Endometrial microvascular endothelial cells (primary cell): ENCODE measurements at regions not wholly inside any gene's neighbourhood (a gene's known extent, or its start where the extent isn't known, plus 50 kb on each side); places are given as distances from the start of the nearest gene placed in this dataset.

Experiments used
- in situ Hi-C: cut with HindIII; loops from 2 replicates; pipeline ENCODE4 v1.10.0; 2017; ENCODE audit warnings: low sequenced_read_pairs, low pct_unique_long_range_greater_than_20kb; ENCODE audit errors: inconsistent ontology term

DNA sequence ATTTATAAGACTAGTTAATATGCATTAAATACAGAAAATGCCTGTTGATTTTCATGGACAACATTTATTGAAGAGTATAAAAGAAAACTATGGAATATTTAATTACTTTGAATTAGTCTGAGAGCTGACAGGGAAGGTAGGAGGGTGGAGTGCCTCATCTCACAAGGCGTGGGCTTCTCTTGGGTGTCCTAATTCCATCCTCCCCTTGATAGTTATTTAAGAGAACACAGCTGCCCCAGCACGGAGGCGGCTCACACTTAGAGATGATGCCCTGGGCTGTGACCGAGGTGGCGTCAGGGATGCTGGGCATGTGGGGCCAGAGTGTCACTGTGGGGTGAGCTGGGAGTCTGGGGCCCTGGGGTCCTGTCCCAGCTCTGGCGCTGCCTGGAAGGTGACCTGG is 493.0 kb downstream of the PTPRU start:
- in situ Hi-C loops: no loop called here

DNA sequence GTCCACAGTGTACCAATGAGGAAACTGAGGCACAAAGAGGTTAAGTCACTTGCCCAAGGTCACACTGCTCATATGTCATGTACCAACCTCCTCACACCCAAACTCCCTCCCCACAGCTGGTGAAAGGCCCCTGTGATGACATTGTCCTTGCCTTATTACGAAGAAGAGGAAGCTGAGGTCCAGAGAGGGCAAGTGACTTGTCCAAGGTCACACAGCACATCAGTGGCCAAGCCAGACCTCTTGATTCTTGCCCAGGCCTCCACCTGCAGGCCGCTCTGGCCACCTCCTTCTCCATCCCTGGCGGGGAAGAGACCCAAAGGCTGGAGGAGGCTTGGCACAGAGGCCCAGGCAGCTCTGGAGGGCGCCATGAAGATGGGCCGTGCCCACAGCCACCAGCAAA is 492.4 kb downstream of the PTPRU start:
- in situ Hi-C loops: no loop called here

GRCh38 chr1:29725262-29725661 is 488.9 kb downstream of the PTPRU start:
- in situ Hi-C loops: no loop called here

GRCh38 chr1:29722598-29722997 is 486.3 kb downstream of the PTPRU start:
- in situ Hi-C loops: no loop called here

DNA sequence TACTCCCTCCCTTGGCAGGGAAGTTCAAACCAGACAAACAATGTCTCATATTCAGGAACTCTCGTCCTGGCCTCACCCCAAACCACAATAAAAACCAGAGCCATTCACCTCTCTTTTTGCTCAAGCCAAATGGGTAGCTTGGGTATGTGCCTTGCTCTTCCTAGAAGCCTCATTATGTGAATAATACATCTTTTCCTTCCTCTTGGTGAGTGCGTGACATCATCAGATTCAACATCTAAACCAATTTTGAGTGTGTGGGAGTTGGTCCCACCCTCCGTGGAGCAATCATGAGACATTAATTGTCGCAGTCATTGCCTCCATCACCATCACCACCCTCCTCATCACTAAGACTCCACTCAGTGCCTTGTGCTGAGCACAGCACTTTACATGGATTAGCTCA is 482.9 kb downstream of the PTPRU start:
- in situ Hi-C loops: no loop called here

GRCh38 chr1:29718791-29719190 is 482.5 kb downstream of the PTPRU start:
- in situ Hi-C loops: no loop called here

GRCh38 chr1:29716306-29716705 is 480.0 kb downstream of the PTPRU start:
- in situ Hi-C loops: no loop called here

- in situ Hi-C loops: no loop called here
These were observed 477.5 kb downstream of the PTPRU start for GRCh38 chr1:29713857-29714256.

GRCh38 chr1:29712801-29713200 is 476.5 kb downstream of the PTPRU start:
- in situ Hi-C loops: no loop called here

- in situ Hi-C loops: no loop called here
These were observed 475.9 kb downstream of the PTPRU start for GRCh38 chr1:29712284-29712651.

DNA sequence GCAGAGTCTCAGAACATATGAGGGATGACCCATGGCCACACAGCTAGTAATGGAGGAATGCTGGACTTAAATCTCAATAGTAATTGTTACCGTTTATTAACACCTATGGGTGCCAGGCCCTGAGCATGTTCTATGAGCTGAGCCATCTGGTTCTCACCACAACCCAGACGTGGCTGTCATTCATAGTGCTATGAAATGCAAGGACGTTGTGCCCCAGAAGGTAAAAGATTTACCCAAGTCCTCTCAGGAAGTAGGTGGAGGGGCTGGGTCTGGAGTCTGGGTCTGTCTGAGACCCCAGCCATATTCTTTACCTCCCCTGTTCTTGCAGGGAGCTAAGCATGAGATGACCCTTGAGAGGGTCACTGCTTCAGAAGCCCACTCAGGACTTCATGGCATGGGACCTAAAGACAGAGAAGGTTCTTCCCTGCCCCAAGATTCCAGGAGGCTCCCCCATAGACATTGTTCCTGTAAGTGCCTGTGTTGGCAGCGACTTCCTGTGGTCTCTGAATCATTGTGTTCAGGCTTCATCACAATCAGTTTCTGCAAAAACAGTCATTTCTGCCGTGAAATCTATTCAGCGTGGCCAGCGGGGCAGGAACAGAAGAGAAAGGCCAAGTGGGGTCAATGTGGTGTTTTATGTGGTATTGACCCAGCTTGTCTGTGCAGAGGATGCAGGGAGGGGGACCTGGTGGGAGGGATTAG is 475.4 kb downstream of the PTPRU start:
- in situ Hi-C loops: no loop called here

DNA sequence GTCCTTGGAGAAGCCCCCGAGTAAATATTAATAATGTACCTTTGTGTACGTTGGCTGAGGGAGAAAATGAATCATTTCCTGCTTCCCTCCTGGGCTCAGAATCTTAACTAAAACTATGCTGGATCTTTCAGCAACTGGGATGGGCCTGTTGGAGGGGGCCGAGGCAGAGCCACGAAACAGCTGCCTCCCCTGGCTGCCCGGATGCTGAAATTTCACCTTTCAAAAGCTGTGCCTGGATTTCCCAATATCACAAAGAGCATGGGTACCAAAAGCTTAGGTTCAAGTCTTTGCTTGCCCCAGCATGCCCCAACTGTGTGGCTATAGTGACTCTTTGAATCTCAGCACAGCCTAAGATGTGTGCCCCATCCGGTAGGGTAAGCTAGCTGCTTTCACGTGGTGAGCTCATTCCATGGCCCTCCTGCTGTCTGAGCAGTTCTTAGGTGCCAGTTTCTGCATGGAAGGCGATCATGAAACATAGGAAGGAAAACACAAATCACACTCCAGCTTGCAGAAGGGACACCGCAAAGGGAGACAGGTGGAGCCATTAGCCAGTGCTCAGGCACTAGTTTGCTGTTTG is 473.5 kb downstream of the PTPRU start:
- in situ Hi-C loops: no loop called here

DNA sequence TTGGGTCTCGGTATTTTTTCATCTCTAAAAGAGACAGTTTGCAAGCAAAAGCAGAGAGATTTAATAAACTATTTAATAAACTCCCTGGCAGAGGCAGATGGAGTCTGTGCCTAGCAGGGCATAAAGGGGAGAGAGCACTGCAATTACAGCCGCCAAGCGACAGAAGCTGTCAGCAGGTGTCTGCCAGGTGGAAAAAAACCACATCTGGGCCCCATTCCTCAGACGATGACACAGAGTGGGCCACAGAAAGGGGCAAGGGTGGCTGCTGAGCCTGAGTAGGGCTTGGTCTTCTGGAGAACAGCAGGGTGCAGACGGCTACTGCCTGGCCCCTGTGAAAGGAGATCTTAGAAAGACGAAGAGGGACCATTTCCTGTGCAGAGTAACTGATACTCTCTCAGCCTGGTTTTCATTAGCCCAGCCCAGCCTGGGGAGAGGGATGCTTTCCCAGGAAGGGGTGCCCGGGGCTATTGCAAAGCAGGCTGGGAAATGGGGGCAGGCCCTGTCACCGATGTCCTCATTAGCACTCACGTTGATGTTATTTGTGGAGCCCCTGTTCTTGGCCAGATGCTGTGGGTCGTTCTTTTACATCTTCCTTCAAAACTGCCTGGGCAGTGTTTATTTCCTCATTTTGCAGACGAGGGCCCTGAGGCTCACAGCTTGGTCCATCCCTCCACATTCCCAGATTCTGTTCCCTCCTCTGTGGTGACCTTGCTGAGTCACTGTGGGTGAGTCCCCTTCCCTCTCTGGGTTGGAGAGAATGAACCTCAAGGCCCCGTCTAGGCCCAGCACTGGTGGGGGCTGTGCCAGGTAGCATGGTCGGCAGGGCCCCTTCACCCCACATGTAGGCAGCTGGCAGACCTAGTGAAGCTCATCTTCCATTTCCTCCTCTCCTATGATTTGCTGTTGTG is 472.7 kb downstream of the PTPRU start:
- in situ Hi-C loops: no loop called here

GRCh38 chr1:29708381-29708780 is 472.1 kb downstream of the PTPRU start:
- in situ Hi-C loops: no loop called here

- in situ Hi-C loops: no loop called here
These were observed 471.5 kb downstream of the PTPRU start for GRCh38 chr1:29707796-29708195.

DNA sequence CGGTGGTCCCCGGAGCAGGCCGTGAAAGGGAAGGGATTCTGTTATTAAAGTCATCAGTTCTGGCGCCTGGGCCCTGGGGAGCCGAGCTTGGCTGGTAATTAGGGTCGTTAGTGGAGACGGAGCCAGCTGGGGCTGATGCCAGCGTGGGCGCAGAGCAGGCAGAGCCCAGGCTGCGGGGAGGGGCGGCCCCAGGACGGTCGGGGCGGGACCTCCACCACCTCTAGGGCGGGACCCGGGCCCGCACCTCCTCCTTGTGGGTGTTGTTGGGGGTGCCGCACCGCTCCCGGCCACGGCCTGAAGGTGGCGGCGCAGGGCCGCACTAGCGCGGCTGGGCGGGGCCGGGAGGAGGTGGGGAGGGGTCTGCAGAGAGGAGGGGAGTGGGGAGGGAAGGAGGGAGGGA is 470.6 kb downstream of the PTPRU start:
- in situ Hi-C loops: no loop called here

DNA sequence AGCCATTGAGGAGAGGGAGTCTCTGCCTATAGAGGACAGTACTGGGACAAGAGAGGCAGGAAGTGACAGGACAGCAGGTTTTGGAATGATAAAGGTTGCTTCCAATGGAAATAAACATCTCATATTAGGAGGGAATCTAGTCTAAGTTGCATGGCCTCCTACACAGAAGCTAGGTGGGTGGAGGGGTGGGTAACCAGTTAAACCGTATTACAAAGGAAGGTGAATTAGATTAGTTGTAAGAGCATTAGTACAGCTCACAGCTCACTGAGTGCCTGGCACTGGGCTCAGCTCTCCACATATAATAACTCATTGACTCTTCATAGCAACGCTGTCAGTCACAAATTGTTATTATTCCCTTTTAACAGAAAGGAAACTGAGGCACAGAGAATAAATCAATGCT is 468.1 kb downstream of the PTPRU start:
- in situ Hi-C loops: no loop called here

DNA sequence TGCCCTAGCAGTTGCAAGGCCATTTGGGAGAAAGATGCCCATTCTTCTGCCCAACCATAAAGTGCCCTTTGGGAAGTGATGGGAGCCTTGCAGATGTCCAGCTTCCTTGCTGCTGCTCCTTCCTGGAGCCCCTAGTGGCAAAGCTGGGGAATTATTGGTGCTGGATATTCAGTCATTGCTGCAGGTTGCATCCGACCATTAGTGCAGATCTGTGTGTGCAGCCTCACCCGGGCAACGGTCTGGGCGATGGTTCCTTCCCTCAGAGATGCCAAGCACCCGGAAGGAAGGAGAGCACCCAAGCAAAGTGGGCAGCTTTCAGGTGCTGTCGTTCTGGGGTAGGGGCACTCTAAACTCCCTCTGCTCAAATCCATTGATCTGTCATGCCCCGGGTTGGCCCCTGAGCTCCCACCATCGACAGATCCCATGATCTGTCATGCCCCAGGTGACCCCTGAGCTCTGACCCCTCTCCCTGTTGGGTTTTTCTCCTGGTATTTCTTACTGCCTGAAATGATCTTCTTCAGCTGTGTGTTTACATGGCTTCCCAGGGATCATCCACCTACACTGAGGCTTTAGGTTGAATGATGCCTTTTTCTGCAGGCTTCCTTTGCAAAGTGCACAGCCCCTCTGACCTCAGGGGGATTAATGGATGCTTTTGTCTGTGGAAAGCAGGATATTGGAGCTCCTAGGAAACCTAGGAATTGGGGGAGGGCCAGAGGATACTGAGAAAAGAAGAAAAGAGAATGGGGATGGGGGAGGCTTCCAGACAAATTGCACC is 467.5 kb downstream of the PTPRU start:
- in situ Hi-C loops: no loop called here

- in situ Hi-C loops: no loop called here
These were observed 464.2 kb downstream of the PTPRU start for GRCh38 chr1:29700491-29700890.
